ACC112 (cell line): ENCODE measurements at regions not wholly inside any gene's neighbourhood (a gene's known extent, or its start where the extent isn't known, plus 50 kb on each side); places are given as distances from the start of the nearest gene placed in this dataset.
"Not testable (repeated sequence)": the region's sequence is repeated elsewhere in the genome, so short reads cannot be mapped to it uniquely, and the experiment has no call there.

Experiments
- H2AFZ ChIP-seq: fragments of 200-600 bp; sonication (generic); one replicate; pipeline ENCODE4 v1.6.0; 2017; ENCODE audit warnings: antibody characterized with exemption, low read length; ENCODE audit not compliant: unreplicated experiment
- H3K27ac ChIP-seq: fragments of 200-600 bp; sonication (generic); 2 replicates; pipeline ENCODE4 v1.5.1; 2014; ENCODE audit warnings: low read depth, mild to moderate bottlenecking, antibody characterized with exemption, low read length, moderate library complexity
- H3K27me3 ChIP-seq: fragments of 200-600 bp; sonication (generic); 2 replicates; pipeline ENCODE4 v1.6.1; 2014; ENCODE audit warnings: mild to moderate bottlenecking, antibody characterized with exemption, low read length, moderate library complexity, mixed read lengths; ENCODE audit not compliant: insufficient read depth
- H3K36me3 ChIP-seq: fragments of 200-600 bp; sonication (generic); 2 replicates; pipeline ENCODE4 v1.6.1; 2016; ENCODE audit warnings: mild to moderate bottlenecking, antibody characterized with exemption, low read length, moderate library complexity, mixed read lengths; ENCODE audit not compliant: insufficient read depth
- H3K4me1 ChIP-seq: fragments of 200-600 bp; sonication (generic); one replicate; pipeline ENCODE4 v1.6.1; 2016; ENCODE audit warnings: low read length, mixed read lengths; ENCODE audit not compliant: insufficient read depth, unreplicated experiment, control insufficient read depth
- H3K4me3 ChIP-seq: fragments of 200-600 bp; sonication (generic); 2 replicates; pipeline ENCODE4 v1.5.1; 2014; ENCODE audit warnings: mild to moderate bottlenecking, low read depth, low read length
- H3K79me2 ChIP-seq: fragments of 200-600 bp; sonication (generic); one replicate; pipeline ENCODE4 v1.6.0; 2016; ENCODE audit warnings: low read length; ENCODE audit not compliant: control insufficient read depth, unreplicated experiment, insufficient read depth

- Histone ChIP-seq H3K79me2 (no peaks in the 10 kb centered on the region), H2AFZ (no peak overlapping the region), H3K27ac (no peak overlapping the region), H3K27me3 (no peaks in the 10 kb centered on the region), H3K36me3 (no peaks in the 10 kb centered on the region), H3K4me1 (peaks cover 7% of the 10 kb centered on the region), H3K4me3 (no peak overlapping the region)
Measured at GRCh38 chr1:56123421-56123820, 455.9 kb downstream of the PLPP3 start.

- Histone ChIP-seq H2AFZ (no peak overlapping the region), H3K79me2 (no peaks in the 10 kb centered on the region), H3K27ac (no peak overlapping the region), H3K36me3 (no peaks in the 10 kb centered on the region), H3K4me3 (no peak overlapping the region), H3K4me1 (peaks cover 5% of the 10 kb centered on the region), H3K27me3 (no peaks in the 10 kb centered on the region)
Measured at GRCh38 chr1:56120021-56120420, 459.3 kb downstream of the PLPP3 start.

- not testable (repeated sequence) for H3K79me2 ChIP-seq, H3K27me3 ChIP-seq, H3K27ac ChIP-seq, H3K4me1 ChIP-seq, H3K36me3 ChIP-seq, H3K4me3 ChIP-seq, H2AFZ ChIP-seq
Measured at GRCh38 chr1:56118676-56119075, 460.7 kb downstream of the PLPP3 start.

GRCh38 chr1:56115701-56116100, 463.7 kb downstream of the PLPP3 start:
- Histone ChIP-seq H3K4me3 (no peak overlapping the region), H3K79me2 (no peaks in the 10 kb centered on the region), H3K36me3 (no peaks in the 10 kb centered on the region), H3K27ac (no peak overlapping the region), H3K4me1 (no peaks in the 10 kb centered on the region), H3K27me3 (no peaks in the 10 kb centered on the region), H2AFZ (no peak overlapping the region)

GRCh38 chr1:56113679-56114078, 465.7 kb downstream of the PLPP3 start:
- no peak overlapping the region for H3K4me3 ChIP-seq
- H3K27me3 ChIP-seq = no peaks in the 10 kb centered on the region
- H3K36me3 ChIP-seq = no peaks in the 10 kb centered on the region
- H3K79me2 ChIP-seq = no peaks in the 10 kb centered on the region
- no peak overlapping the region for H2AFZ ChIP-seq
- H3K4me1 ChIP-seq = no peaks in the 10 kb centered on the region
- no peak overlapping the region for H3K27ac ChIP-seq

- Histone ChIP-seq H3K27me3 (no peaks in the 10 kb centered on the region), H3K4me3 (no peak overlapping the region), H3K79me2 (no peaks in the 10 kb centered on the region), H3K4me1 (no peaks in the 10 kb centered on the region), H3K36me3 (no peaks in the 10 kb centered on the region; the same call in 1 of the 2 replicates), H3K27ac (no peak overlapping the region), H2AFZ (no peak overlapping the region)
Measured at GRCh38 chr1:56107275-56107638, 472.1 kb downstream of the PLPP3 start.

GRCh38 chr1:56106531-56107274, 472.7 kb downstream of the PLPP3 start:
- Histone ChIP-seq H3K27ac (no peak overlapping the region), H3K79me2 (no peaks in the 10 kb centered on the region), H3K4me3 (no peak overlapping the region), H3K27me3 (no peaks in the 10 kb centered on the region), H3K4me1 (no peaks in the 10 kb centered on the region), H2AFZ (no peak overlapping the region), H3K36me3 (no peaks in the 10 kb centered on the region; the same call in 1 of the 2 replicates)

- H2AFZ ChIP-seq = no peak overlapping the region
- H3K4me3 ChIP-seq = no peak overlapping the region
- no peaks in the 10 kb centered on the region for H3K4me1 ChIP-seq
- no peak overlapping the region for H3K27ac ChIP-seq
- no peaks in the 10 kb centered on the region; the same call in 1 of the 2 replicates for H3K36me3 ChIP-seq
- H3K79me2 ChIP-seq = no peaks in the 10 kb centered on the region
- no peaks in the 10 kb centered on the region for H3K27me3 ChIP-seq
Measured at GRCh38 chr1:56105397-56105796, 474.0 kb downstream of the PLPP3 start.

- Histone ChIP-seq H3K4me1 (peaks cover 3% of the 10 kb centered on the region), H3K79me2 (no peaks in the 10 kb centered on the region), H3K36me3 (no peaks in the 10 kb centered on the region; the same call in 1 of the 2 replicates), H3K27ac (no peak overlapping the region), H3K4me3 (no peak overlapping the region), H2AFZ (no peak overlapping the region), H3K27me3 (no peaks in the 10 kb centered on the region)
Measured at GRCh38 chr1:56099766-56100265, 479.5 kb downstream of the PLPP3 start.

GRCh38 chr1:56098946-56099345, 480.4 kb downstream of the PLPP3 start:
- Histone ChIP-seq H3K27me3 (no peaks in the 10 kb centered on the region), H3K27ac (peak overlapping the region; percentile 59), H3K4me3 (no peak overlapping the region), H2AFZ (peak overlapping the region; percentile 49), H3K79me2 (no peaks in the 10 kb centered on the region), H3K36me3 (no peaks in the 10 kb centered on the region; the same call in 1 of the 2 replicates), H3K4me1 (peaks cover 3% of the 10 kb centered on the region)

GRCh38 chr1:56097713-56098112, 481.6 kb downstream of the PLPP3 start:
- peaks cover 3% of the 10 kb centered on the region for H3K4me1 ChIP-seq

More at GRCh38 chr1:56097713-56098112, 481.6 kb downstream of the PLPP3 start:
- H2AFZ ChIP-seq = no peak overlapping the region
- no peaks in the 10 kb centered on the region for H3K36me3 ChIP-seq
- H3K79me2 ChIP-seq = no peaks in the 10 kb centered on the region
- no peak overlapping the region for H3K27ac ChIP-seq
- H3K4me3 ChIP-seq = no peak overlapping the region
- H3K27me3 ChIP-seq = no peaks in the 10 kb centered on the region
